ENCODE measurements at regions not wholly inside any gene's neighbourhood (a gene's known extent, or its start where the extent isn't known, plus 50 kb on each side); places are given as distances from the start of the nearest gene placed in this dataset.
"Not testable (repeated sequence)": the region's sequence is repeated elsewhere in the genome, so short reads cannot be mapped to it uniquely, and the experiment has no call there.

GRCh38 chr11:28792856-28793255 is 684.7 kb downstream of the METTL15 start:
- DNase-seq, result no peak

GRCh38 chr11:28787897-28788296 is 679.7 kb downstream of the METTL15 start:
- DNase-seq, result not testable (repeated sequence)

DNA sequence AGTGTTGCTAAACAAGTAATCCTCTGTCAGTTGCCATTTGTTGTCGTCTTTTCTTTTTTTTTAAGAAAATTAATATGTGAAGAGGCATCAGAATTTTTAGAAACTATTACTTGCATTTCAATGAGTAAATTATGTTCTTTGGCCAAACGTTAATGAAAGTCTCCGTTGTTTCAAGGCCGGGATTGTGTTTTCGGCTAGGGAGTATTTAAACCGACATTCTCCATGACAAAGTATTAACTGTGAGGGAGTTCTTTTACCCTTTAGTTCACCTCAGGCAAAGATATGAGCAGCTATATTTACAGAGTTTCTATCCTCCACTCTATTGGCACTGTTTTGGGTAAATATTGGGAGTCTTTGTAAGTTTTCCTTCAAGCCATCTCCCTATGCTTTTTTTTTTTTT is 668.9 kb downstream of the METTL15 start:
- DNase-seq, result no peak

DNA sequence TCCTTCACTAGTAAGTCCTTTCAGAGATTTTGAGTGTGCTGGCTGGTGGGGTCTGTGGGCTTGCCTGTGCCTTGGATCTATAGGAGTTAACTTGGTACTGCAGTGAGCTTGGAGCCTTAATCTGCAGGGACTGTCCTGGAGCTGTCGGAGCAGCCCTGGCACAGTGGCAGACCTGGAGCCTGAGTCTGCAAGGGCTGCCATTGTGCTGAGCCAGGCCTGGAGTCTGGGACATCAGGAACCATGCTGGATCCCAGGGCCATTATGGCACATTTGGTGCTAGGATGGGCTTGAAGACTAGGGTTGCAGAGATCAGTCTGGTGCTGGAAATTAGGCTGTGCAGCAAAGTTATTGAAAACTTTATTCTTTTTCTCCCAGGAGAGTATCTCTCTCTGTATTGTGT is 665.4 kb downstream of the METTL15 start:
- no peak for DNase-seq

- DNase-seq, result no peak
Measured at GRCh38 chr11:28770806-28771205, 662.6 kb downstream of the METTL15 start.

DNA sequence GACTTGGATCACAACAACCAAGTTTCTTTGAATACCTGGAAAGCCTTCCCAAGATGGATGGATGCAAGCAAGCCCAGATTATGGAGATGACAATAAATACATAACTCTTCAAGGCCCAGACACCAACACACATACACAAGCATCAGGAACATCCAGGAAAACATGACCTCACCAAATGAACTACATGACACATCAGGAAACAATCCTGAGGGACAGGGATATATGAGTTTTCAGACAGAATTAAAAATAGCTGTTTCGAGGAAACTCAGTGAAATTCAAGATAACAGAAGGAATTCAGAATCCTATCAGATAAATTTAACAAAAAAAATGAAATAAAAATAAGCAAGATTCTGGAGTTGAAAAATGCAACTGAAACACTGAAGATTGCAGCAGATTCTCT is 659.4 kb downstream of the METTL15 start:
- no peak for DNase-seq

- no peak for DNase-seq
Measured at GRCh38 chr11:28763876-28764275, 655.7 kb downstream of the METTL15 start.

DNA sequence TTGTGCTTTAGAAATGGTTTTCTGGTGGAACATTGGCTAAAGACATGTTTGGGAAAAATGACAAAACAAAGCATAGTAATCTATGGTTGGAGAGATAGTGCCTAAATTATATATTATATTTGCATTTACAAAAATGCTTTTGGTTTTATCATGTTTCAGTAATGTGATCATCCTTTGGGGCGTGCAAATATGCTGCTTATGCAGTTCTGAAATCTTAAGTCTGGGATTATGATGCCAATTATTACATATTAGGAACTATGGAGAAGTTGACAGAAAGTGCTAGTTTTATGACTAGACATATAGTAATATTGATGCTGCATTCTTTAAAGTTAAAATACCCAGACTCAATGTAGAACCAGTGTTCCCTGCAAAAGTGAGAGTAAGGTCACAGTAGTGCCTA is 655.0 kb downstream of the METTL15 start:
- DNase-seq, result no peak

DNA sequence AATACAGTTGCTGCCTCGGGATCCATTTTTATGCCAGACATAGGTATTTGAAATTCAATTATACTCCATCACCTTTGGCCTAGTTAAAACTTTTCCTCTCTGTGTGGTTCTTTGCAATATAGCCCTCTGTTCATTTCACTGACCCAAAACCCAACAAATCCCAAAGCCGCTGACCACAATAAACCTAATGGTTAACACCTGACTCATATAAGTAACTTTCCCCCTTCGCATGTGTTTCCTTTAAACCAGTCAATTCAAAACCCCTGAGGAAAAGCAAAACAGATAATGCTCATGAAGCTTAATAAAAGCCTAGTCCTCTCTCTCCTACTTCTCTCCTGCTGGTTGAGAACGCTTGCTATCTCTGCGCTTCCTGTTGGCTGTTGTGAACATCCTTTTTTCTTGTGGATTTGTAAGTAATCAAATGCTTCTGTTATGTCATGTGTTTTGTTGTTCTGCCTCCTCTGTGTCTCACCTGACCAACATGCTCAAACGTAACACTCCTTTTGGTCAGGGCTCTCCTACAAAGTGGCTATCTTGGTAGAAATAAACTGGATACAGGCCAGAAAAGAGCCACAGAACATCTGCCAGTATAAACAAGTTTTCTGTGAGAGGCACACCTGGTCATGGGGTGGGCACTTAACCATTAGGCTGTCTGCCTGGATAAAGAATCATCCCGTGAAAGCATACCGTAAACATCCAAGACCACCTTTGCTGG is 652.6 kb downstream of the METTL15 start:
- no peak for DNase-seq

- DNase-seq, result no peak
Measured at GRCh38 chr11:28759311-28759710, 651.1 kb downstream of the METTL15 start.

GRCh38 chr11:28757725-28758515 is 649.7 kb downstream of the METTL15 start:
- DNase-seq, result no peak

GRCh38 chr11:28756977-28757376 is 648.8 kb downstream of the METTL15 start:
- DNase-seq, result no peak

GRCh38 chr11:28743061-28743550 is 634.9 kb downstream of the METTL15 start:
- DNase-seq, result no peak

- no peak for DNase-seq
Measured at GRCh38 chr11:28739489-28740280, 631.5 kb downstream of the METTL15 start.

GRCh38 chr11:28738549-28738948 is 630.4 kb downstream of the METTL15 start:
- no peak for DNase-seq

- no peak for DNase-seq
Measured at GRCh38 chr11:28736256-28736655, 628.1 kb downstream of the METTL15 start.

DNA sequence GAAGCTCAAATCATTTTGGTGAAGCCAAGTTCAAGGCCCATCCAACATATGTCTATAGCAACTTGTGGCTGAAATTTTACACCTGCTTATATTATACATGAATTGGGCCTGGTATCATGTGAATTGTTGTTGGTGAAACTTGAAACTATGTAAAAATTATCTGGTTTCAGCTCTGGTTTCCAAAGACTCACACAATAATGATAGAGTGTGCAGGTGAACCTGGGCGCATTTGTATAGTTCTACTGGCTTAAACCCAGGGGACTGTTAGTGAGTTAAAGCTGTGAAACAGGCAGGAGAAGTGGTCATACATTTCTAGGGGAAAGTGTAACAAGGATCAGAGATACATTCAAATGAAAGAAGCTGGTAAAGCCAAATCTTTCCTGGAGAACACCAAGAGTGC is 627.3 kb downstream of the METTL15 start:
- no peak for DNase-seq

DNA sequence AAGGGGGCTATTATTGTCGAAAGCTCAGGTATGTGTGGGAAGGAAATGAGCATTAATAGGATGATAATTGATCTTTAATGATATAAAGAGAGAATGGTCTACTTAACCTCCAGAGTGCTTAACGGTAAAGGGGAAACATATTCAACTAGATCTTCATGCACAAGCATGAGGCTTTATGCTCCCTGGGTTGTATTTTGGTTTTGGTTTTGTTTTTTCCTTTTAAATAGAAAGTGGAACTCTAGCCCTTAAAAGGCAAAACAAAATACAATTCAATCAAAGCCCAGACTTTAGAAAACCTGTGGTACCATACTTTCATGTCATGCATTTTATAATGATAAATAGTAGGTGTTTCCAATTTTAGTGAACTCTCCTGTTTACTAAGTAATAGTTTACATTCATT is 622.7 kb downstream of the METTL15 start:
- no peak for DNase-seq

GRCh38 chr11:28730336-28730735 is 622.1 kb downstream of the METTL15 start:
- no peak for DNase-seq

DNA sequence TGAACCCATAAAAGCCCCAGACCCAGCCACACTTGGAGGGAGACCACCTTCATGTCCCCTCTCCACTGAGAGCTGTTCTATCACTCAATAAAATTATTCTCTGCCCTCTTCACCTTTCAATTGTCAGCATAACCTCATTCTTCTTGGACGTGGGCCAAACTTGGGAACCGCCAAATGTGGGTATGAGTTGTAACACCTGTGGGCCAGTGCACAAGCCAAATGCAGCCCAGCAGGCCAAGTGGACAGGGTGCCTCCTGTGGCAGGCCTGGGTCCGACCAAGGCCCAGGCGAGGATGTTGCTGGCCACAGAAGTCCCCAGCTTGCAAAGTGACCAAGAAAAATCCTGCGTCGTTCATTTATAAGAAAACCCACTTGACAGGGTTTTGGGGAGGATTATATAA is 621.2 kb downstream of the METTL15 start:
- no peak for DNase-seq

DNA sequence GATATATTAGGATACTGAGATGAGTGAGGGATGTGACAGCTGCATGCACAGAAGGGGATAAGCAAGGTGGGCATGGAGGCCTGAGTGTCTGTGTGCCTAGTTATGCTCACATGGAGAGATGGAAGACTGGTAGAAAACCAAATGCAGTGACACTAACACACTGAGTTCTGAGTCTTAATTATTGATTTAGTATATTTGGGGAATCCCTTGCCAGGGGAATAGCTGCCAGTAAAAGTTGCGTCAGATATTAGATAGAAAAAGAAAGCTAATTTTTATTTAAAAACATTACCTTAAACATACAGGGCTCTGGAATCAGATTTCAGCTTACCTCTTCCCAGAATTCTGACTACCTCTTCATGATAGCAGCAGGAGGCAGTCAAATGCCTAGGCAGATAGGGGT is 620.5 kb downstream of the METTL15 start:
- DNase-seq, result no peak

- DNase-seq, result no peak
Measured at GRCh38 chr11:28727254-28727653, 619.1 kb downstream of the METTL15 start.

GRCh38 chr11:28726432-28726831 is 618.2 kb downstream of the METTL15 start:
- no peak for DNase-seq

GRCh38 chr11:28715726-28716125 is 607.5 kb downstream of the METTL15 start:
- DNase-seq, result no peak
